HepG2 (cell line): ENCODE measurements at regions not wholly inside any gene's neighbourhood (a gene's known extent, or its start where the extent isn't known, plus 50 kb on each side); places are given as distances from the start of the nearest gene placed in this dataset.

Experiments used
- ATAC-seq: fragments of 200-7000 bp; cut with Tn5 transposase; 3 replicates; pipeline ENCODE4 v1.9.1; 2020; ENCODE audit warnings: mild to moderate bottlenecking, moderate library complexity
- BruUV-seq: library from RNA; stranded (reverse); fragments of 400-500 nt; replicated peaks from 2 replicates; lab custom pipeline; 2021; lab: Mats Ljungman, UMichigan
- CTCF ChIA-PET: fragments of 300-600 bp; formaldehyde crosslinking; extraction: SDS; loops from one replicate; lab custom pipeline; 2021; ENCODE audit warnings: low total read pairs, inconsistent platforms, low intra/inter-chr PET ratio; lab: Yijun Ruan, JAX
- POLR2A ChIA-PET: fragments of 350-600 bp; sonication (Branson Sonifier 250); formaldehyde crosslinking; loops from one replicate; lab custom pipeline; 2020; ENCODE audit warnings: antibody characterized with exemption, inconsistent platforms; lab: Yijun Ruan, JAX
- DNase-seq: peaks from one replicate; pipeline ENCODE4 v3.0.0-alpha.2; 2015; ENCODE audit warnings: low spot score
- FAIRE-seq: peaks from 3 replicates; lab custom pipeline; 2011; peaks lifted over from hg19 to GRCh38; lab: Jason Lieb, UNC
- H2AFZ ChIP-seq: one replicate; pipeline ENCODE4 v1.6.1; 2011; ENCODE audit warnings: low read length, inconsistent platforms
- H3K27ac ChIP-seq: fragments of 300-600 bp; 3 replicates; pipeline ENCODE4 v1.8.0; 2011; ENCODE audit warnings: mixed run types, mild to moderate bottlenecking, mixed read lengths, low read length, inconsistent platforms; ENCODE audit not compliant: insufficient read depth; ENCODE audit errors: extremely low read length
- H3K27me3 ChIP-seq, 2 experiments: fragments of 200-600 bp in 1 of 2; 2 replicates in 1 of 2; 3 replicates in 1 of 2; pipeline versions ENCODE4 v1.6.0 to v1.8.0; 2011; ENCODE audit warnings: low read length in 2 of 2, mild to moderate bottlenecking in 2 of 2, moderate library complexity in 2 of 2, inconsistent platforms in 1 of 2; ENCODE audit not compliant: insufficient read depth in 2 of 2, control insufficient read depth in 1 of 2
- H3K36me3 ChIP-seq, 2 experiments: fragments of 200-600 bp in 1 of 2; replicated peaks in 1 of 2; 2 replicates in 1 of 2; 3 replicates in 1 of 2; pipeline versions ENCODE4 v1.5.1 to v1.8.0; 2011; ENCODE audit warnings: low read length in 2 of 2, inconsistent platforms in 1 of 2; ENCODE audit not compliant: insufficient read depth in 2 of 2, control insufficient read depth in 1 of 2
- H3K4me1 ChIP-seq: 2 replicates; pipeline ENCODE4 v1.5.1; 2012; ENCODE audit warnings: low read length, inconsistent platforms; ENCODE audit not compliant: insufficient read depth
- H3K4me2 ChIP-seq: 2 replicates; pipeline ENCODE4 v1.6.0; 2011; ENCODE audit warnings: low read depth, low read length, inconsistent platforms
- H3K4me3 ChIP-seq, 3 experiments: fragments of 200-600 bp in 1 of 3; sonication (generic), shearing (Covaris generic) in 1 of 3; replicated peaks in 1 of 3; 2 replicates each; pipeline ENCODE4 v1.5.1; 2011 to 2016; ENCODE audit warnings: low read length in 3 of 3, inconsistent platforms in 2 of 3, low read depth in 2 of 3, mild to moderate bottlenecking in 2 of 3, control low read depth in 1 of 3, mixed read lengths in 1 of 3; ENCODE audit not compliant: insufficient read depth in 1 of 3
- H3K79me2 ChIP-seq: one replicate; pipeline ENCODE4 v1.6.1; 2011; ENCODE audit warnings: low read length, inconsistent platforms; ENCODE audit not compliant: insufficient read depth
- H3K9ac ChIP-seq: 2 replicates; pipeline ENCODE4 v1.6.0; 2011; ENCODE audit warnings: mild to moderate bottlenecking, low read depth, low read length, inconsistent platforms; ENCODE audit not compliant: insufficient read depth
- H3K9me3 ChIP-seq: 2 replicates; pipeline ENCODE4 v1.5.1; 2012; ENCODE audit warnings: mild to moderate bottlenecking, low read length
- H4K20me1 ChIP-seq: 2 replicates; pipeline ENCODE4 v1.6.0; 2011; ENCODE audit warnings: inconsistent platforms, mild to moderate bottlenecking, low read length, moderate library complexity; ENCODE audit not compliant: insufficient read depth
- GATAD2A ChIP-seq: IDR thresholded peaks from 2 replicates; pipeline ENCODE4 v1.6.1; 2016
- KLF9 ChIP-seq: IDR thresholded peaks from 2 replicates; pipeline ENCODE4 v1.6.1; 2016; ENCODE audit warnings: low read depth
- MATR3 ChIP-seq: sonication (generic); formaldehyde crosslinking; IDR thresholded peaks from 2 replicates; pipeline ENCODE4 v1.4.0; 2020; ENCODE audit warnings: missing genetic modification reagents
- MTA1 ChIP-seq: sonication (generic); formaldehyde crosslinking; IDR thresholded peaks from 2 replicates; pipeline ENCODE4 v1.4.0; 2020; ENCODE audit warnings: missing genetic modification reagents, mild to moderate bottlenecking, borderline replicate concordance
- NFE2L2 ChIP-seq: fragments of 150-350 bp; IDR thresholded peaks from 2 replicates; pipeline ENCODE4 v1.6.1; 2014; ENCODE audit warnings: low read length
- NR2F2 ChIP-seq: IDR thresholded peaks from 2 replicates; pipeline ENCODE4 v1.6.1; 2012; ENCODE audit warnings: low read depth, inconsistent platforms, borderline replicate concordance
- PAXIP1 ChIP-seq: sonication (generic); formaldehyde crosslinking; conservative IDR thresholded peaks from 2 replicates; pipeline ENCODE4 v1.4.0; 2020; ENCODE audit warnings: mild to moderate bottlenecking, missing genetic modification reagents, moderate library complexity
- PITX1 ChIP-seq: sonication (generic); formaldehyde crosslinking; IDR thresholded peaks from 2 replicates; pipeline ENCODE4 v1.5.1; 2020; ENCODE audit warnings: mild to moderate bottlenecking, missing genetic modification reagents
- SETDB1 ChIP-seq: sonication (generic); formaldehyde crosslinking; IDR thresholded peaks from 2 replicates; pipeline ENCODE4 v1.5.1; 2020; ENCODE audit warnings: missing genetic modification reagents, mild to moderate bottlenecking, borderline replicate concordance
- STAG1 ChIP-seq: sonication (generic); formaldehyde crosslinking; IDR thresholded peaks from 2 replicates; pipeline ENCODE4 v1.4.0; 2020; ENCODE audit warnings: missing genetic modification reagents
- TCF7 ChIP-seq: sonication (generic); IDR thresholded peaks from 2 replicates; pipeline ENCODE4 v1.6.1; 2016; ENCODE audit warnings: antibody characterized with exemption, low read depth
- TFDP2 ChIP-seq: sonication (generic); formaldehyde crosslinking; IDR thresholded peaks from 2 replicates; pipeline ENCODE4 v1.4.0; 2020; ENCODE audit warnings: missing genetic modification reagents
- TOE1 ChIP-seq: sonication (generic); formaldehyde crosslinking; IDR thresholded peaks from 2 replicates; pipeline ENCODE4 v1.4.0; 2020; ENCODE audit warnings: mild to moderate bottlenecking, missing genetic modification reagents
- ZNF138 ChIP-seq: sonication (generic); formaldehyde crosslinking; IDR thresholded peaks from 2 replicates; pipeline ENCODE4 v1.5.0; 2020; ENCODE audit warnings: mild to moderate bottlenecking, low read depth, missing genetic modification reagents
- WGBS: methylation state at CpG from one replicate; pipeline ENCODE4 v1.1.6; 2017; ENCODE audit warnings: low lambda C conversion rate; 5-methylcytosine and 5-hydroxymethylcytosine counted together
- in situ Hi-C: cut with HindIII; loops from 2 replicates; pipeline ENCODE4 v1.10.0; 2017; ENCODE audit warnings: low pct_unique_long_range_greater_than_20kb; ENCODE audit not compliant: extremely low pct_ligation_motif_present
- intact Hi-C: fragments of 100-400 bp; cut with micrococcal nuclease; formaldehyde crosslinking; loops from one replicate; pipeline ENCODE4 v1.10.0; 2022; ENCODE audit not compliant: unreplicated experiment
- TF ChIP-seq, protein P1 (sequence below): sonication (generic); formaldehyde crosslinking; IDR thresholded peaks from 2 replicates; pipeline ENCODE4 v1.4.0; 2020; ENCODE audit warnings: missing genetic modification reagents
- TF ChIP-seq, protein P2 (sequence below): IDR thresholded peaks from 2 replicates; pipeline ENCODE4 v1.4.0; 2020; ENCODE audit warnings: mild to moderate bottlenecking, missing genetic modification reagents

DNA sequence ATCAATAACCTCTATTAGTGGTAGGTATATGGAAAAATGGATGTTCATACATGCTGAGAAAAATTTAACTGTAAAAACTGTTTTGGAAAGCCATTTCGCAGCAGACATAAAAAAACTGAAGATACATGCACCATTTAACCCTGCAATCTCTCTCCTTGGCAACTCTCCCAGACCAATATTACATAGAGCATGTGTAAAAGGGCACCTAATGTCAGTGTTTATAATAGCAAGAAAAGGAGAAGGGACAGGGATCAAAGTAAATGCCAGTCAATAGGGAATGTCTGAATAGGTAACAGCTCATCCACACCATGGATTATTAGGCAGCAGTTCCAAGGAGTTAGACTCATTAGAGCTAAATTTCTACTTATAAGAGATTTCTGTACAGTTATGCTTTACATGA is 77.2 kb downstream of the BTG1 start:
- DNase-seq = peak; percentile 58
- Histone ChIP-seq H3K27me3 (no peaks in the 10 kb centered on the region), H3K9ac (no peak overlapping the region), H3K9me3 (no peaks in the 10 kb centered on the region), H3K4me3 (no peak overlapping the region), H2AFZ (no peak overlapping the region), H3K4me1 (peaks cover 76% of the 10 kb centered on the region), H3K79me2 (no peaks in the 10 kb centered on the region), H3K36me3 (no peaks in the 10 kb centered on the region), H3K27ac (no peak overlapping the region), H4K20me1 (no peaks in the 10 kb centered on the region), H3K4me2 (no peak overlapping the region)
- ATAC-seq = no peak
- ChIA-PET POLR2A (interaction anchor here (3.5 kb wide), 1 partner anchor 76 kb away, joined by 73 read pairs; the partner anchor contains the start of gene BTG1), CTCF (no interaction called here)
- 42% methylated on average over 1 of the region's 1 CpG for WGBS
- intact Hi-C loops (no loop called here), in situ Hi-C loops (no loop called here)
- FAIRE-seq = no peak
- no TSS peak for BruUV-seq
- TF ChIP-seq SETDB1 (CRISPR knock-in tag) (no peak), MTA1 (CRISPR knock-in tag) (no peak), TCF7 (peak; percentile 29; the same call in 1 of the 2 replicates), KLF9 (CRISPR knock-in tag) (no peak), PITX1 (CRISPR knock-in tag) (no peak), MATR3 (CRISPR knock-in tag) (no peak), PAXIP1 (CRISPR knock-in tag) (peak; percentile 33; the same call in 1 of the 2 replicates), GATAD2A (peak; percentile 26), ZNF138 (CRISPR knock-in tag) (no peak), NR2F2 (no peak), TFDP2 (no peak), NFE2L2 (no peak), TOE1 (CRISPR knock-in tag) (no peak), STAG1 (CRISPR knock-in tag) (no peak)
- TF ChIP-seq, protein P1, sequence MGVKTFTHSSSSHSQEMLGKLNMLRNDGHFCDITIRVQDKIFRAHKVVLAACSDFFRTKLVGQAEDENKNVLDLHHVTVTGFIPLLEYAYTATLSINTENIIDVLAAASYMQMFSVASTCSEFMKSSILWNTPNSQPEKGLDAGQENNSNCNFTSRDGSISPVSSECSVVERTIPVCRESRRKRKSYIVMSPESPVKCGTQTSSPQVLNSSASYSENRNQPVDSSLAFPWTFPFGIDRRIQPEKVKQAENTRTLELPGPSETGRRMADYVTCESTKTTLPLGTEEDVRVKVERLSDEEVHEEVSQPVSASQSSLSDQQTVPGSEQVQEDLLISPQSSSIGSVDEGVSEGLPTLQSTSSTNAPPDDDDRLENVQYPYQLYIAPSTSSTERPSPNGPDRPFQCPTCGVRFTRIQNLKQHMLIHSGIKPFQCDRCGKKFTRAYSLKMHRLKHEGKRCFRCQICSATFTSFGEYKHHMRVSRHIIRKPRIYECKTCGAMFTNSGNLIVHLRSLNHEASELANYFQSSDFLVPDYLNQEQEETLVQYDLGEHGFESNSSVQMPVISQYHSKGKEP = no peak
- TF ChIP-seq, protein P2, sequence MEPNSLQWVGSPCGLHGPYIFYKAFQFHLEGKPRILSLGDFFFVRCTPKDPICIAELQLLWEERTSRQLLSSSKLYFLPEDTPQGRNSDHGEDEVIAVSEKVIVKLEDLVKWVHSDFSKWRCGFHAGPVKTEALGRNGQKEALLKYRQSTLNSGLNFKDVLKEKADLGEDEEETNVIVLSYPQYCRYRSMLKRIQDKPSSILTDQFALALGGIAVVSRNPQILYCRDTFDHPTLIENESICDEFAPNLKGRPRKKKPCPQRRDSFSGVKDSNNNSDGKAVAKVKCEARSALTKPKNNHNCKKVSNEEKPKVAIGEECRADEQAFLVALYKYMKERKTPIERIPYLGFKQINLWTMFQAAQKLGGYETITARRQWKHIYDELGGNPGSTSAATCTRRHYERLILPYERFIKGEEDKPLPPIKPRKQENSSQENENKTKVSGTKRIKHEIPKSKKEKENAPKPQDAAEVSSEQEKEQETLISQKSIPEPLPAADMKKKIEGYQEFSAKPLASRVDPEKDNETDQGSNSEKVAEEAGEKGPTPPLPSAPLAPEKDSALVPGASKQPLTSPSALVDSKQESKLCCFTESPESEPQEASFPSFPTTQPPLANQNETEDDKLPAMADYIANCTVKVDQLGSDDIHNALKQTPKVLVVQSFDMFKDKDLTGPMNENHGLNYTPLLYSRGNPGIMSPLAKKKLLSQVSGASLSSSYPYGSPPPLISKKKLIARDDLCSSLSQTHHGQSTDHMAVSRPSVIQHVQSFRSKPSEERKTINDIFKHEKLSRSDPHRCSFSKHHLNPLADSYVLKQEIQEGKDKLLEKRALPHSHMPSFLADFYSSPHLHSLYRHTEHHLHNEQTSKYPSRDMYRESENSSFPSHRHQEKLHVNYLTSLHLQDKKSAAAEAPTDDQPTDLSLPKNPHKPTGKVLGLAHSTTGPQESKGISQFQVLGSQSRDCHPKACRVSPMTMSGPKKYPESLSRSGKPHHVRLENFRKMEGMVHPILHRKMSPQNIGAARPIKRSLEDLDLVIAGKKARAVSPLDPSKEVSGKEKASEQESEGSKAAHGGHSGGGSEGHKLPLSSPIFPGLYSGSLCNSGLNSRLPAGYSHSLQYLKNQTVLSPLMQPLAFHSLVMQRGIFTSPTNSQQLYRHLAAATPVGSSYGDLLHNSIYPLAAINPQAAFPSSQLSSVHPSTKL (CRISPR knock-in tag) = peak; percentile 62
